GM12878 (cell line): ENCODE measurements at regions not wholly inside any gene's neighbourhood (a gene's known extent, or its start where the extent isn't known, plus 50 kb on each side); places are given as distances from the start of the nearest gene placed in this dataset.
A peak's percentile ranks its signal among the peaks of the same experiment; 100 is the strongest.

ENCODE experiments used
- ATAC-seq: fragments of 200-7000 bp; cut with Tn5 transposase; 3 replicates; pipeline ENCODE4 v1.9.1; 2020; ENCODE audit warnings: mild to moderate bottlenecking, moderate library complexity
- BruUV-seq: library from RNA; stranded (reverse); fragments of 400-500 nt; replicated peaks from 2 replicates; lab custom pipeline; 2021; lab: Mats Ljungman, UMichigan
- CTCF ChIA-PET: fragments of 300-600 bp; sonication (Branson Sonifier 250); formaldehyde crosslinking; extraction: SDS; loops from one replicate; lab custom pipeline; 2021; ENCODE audit warnings: inconsistent platforms; lab: Yijun Ruan, JAX
- POLR2A ChIA-PET: fragments of 350-600 bp; formaldehyde crosslinking; extraction: SDS; loops from one replicate; lab custom pipeline; 2021; ENCODE audit warnings: inconsistent platforms; lab: Charles Lee
- RAD21 ChIA-PET: fragments of 300-600 bp; sonication (Branson Sonifier 250); formaldehyde crosslinking; loops from one replicate; lab custom pipeline; 2023; ENCODE audit warnings: antibody characterized with exemption; ENCODE audit not compliant: unreplicated experiment; lab: Charles Lee
- SMC1A ChIA-PET: fragments of 300-600 bp; sonication (Branson Sonifier 250); formaldehyde crosslinking; loops from one replicate; lab custom pipeline; 2023; ENCODE audit not compliant: unreplicated experiment, uncharacterized antibody; lab: Charles Lee
- DNase-seq: peaks from one replicate; pipeline ENCODE4 v3.0.0-alpha.2; 2011; ENCODE audit warnings: low read depth, low spot score
- FAIRE-seq: peaks from 3 replicates; lab custom pipeline; 2011; peaks lifted over from hg19 to GRCh38; lab: Jason Lieb, UNC
- H2AFZ ChIP-seq: 2 replicates; pipeline ENCODE4 v1.6.0; 2011; ENCODE audit warnings: low read depth, low read length, control low read depth; ENCODE audit not compliant: control insufficient read depth
- H3K27ac ChIP-seq: 2 replicates; pipeline ENCODE4 v1.5.1; 2011; ENCODE audit warnings: control low read depth; ENCODE audit not compliant: control insufficient read depth, insufficient read depth
- H3K27me3 ChIP-seq, 2 experiments: replicated peaks in 1 of 2; 2 replicates each; pipeline versions ENCODE4 v1.6.0 to v1.6.1; 2011; ENCODE audit warnings: low read length in 1 of 2; ENCODE audit not compliant: control insufficient read depth in 2 of 2, insufficient read depth in 2 of 2
- H3K36me3 ChIP-seq, 2 experiments: 2 replicates each; pipeline ENCODE4 v1.5.1; 2011; ENCODE audit warnings: low read length in 1 of 2; ENCODE audit not compliant: control insufficient read depth in 2 of 2, insufficient read depth in 2 of 2
- H3K4me1 ChIP-seq: 2 replicates; pipeline ENCODE4 v1.6.1; 2011; ENCODE audit warnings: mild to moderate bottlenecking, low read length, moderate library complexity, mixed read lengths; ENCODE audit not compliant: control insufficient read depth, insufficient read depth
- H3K4me2 ChIP-seq: 2 replicates; pipeline ENCODE4 v1.6.0; 2011; ENCODE audit warnings: control low read depth; ENCODE audit not compliant: control insufficient read depth, insufficient read depth
- H3K4me3 ChIP-seq: fragments of 200-600 bp; sonication (generic); 2 replicates; pipeline ENCODE4 v1.5.1; 2016
- H3K79me2 ChIP-seq: 2 replicates; pipeline ENCODE4 v1.6.0; 2011; ENCODE audit warnings: low read length; ENCODE audit not compliant: control insufficient read depth, insufficient read depth
- H3K9ac ChIP-seq: 2 replicates; pipeline ENCODE4 v1.8.0; 2011; ENCODE audit warnings: low read length, control low read depth, mixed read lengths; ENCODE audit not compliant: control insufficient read depth, insufficient read depth
- H3K9me3 ChIP-seq: replicated peaks from 3 replicates; pipeline ENCODE4 v1.5.1; 2011; ENCODE audit warnings: mild to moderate bottlenecking, low read length; ENCODE audit not compliant: control insufficient read depth, insufficient read depth
- H4K20me1 ChIP-seq: 2 replicates; pipeline ENCODE4 v1.6.0; 2011; ENCODE audit not compliant: control insufficient read depth, insufficient read depth
- CBX3 ChIP-seq: fragments of 200-600 bp; sonication (generic); IDR thresholded peaks from 2 replicates; pipeline ENCODE4 v1.6.1; 2016; ENCODE audit warnings: low read depth, borderline replicate concordance
- EED ChIP-seq: sonication (generic); IDR thresholded peaks from 2 replicates; pipeline ENCODE4 v1.6.1; 2016; ENCODE audit warnings: antibody characterized with exemption, low read depth
- HDAC6 ChIP-seq: fragments of 200-600 bp; sonication (generic); IDR thresholded peaks from one replicate; pipeline ENCODE4 v1.8.0; 2017; ENCODE audit warnings: antibody characterized with exemption; ENCODE audit not compliant: unreplicated experiment
- POLR2A ChIP-seq: IDR thresholded peaks from 2 replicates; pipeline ENCODE4 v1.6.1; 2011; ENCODE audit warnings: low read depth, mild to moderate bottlenecking, low read length
- POU2F2 ChIP-seq: IDR thresholded peaks from 3 replicates; pipeline ENCODE4 v1.6.1; 2011; ENCODE audit warnings: low read depth, mild to moderate bottlenecking, low read length, borderline replicate concordance
- SIN3A ChIP-seq: IDR thresholded peaks from 2 replicates; pipeline ENCODE4 v1.6.1; 2012; ENCODE audit warnings: low read depth, low read length, improper control_type of control experiment
- SMARCA5 ChIP-seq: fragments of 450-650 bp; IDR thresholded peaks from 2 replicates; pipeline ENCODE4 v1.6.1; 2017; ENCODE audit warnings: mild to moderate bottlenecking
- SPI1 ChIP-seq: IDR thresholded peaks from 2 replicates; pipeline ENCODE4 v1.6.1; 2011; ENCODE audit warnings: low read depth, mild to moderate bottlenecking, low read length, moderate library complexity, borderline replicate concordance; ENCODE audit not compliant: insufficient read depth
- ZBTB33 ChIP-seq: fragments of 450-650 bp; IDR thresholded peaks from 2 replicates; pipeline ENCODE4 v1.6.1; 2017; ENCODE audit warnings: mild to moderate bottlenecking
- WGBS: methylation state at CpG from one replicate; pipeline ENCODE4 v1.1.6; 2016; ENCODE audit warnings: low lambda C conversion rate; ENCODE audit not compliant: insufficient replicate concordance, insufficient coverage; ENCODE audit errors: missing lambda C conversion rate; 5-methylcytosine and 5-hydroxymethylcytosine counted together
- in situ Hi-C: fragments of 300-500 bp; cut with MboI; formaldehyde crosslinking; loops from 9 replicates; pipeline ENCODE4 v1.14.3; 2018; ENCODE audit warnings: mixed read lengths
- intact Hi-C: fragments of 100-400 bp; cut with micrococcal nuclease; formaldehyde crosslinking; loops from one replicate; pipeline ENCODE4 v1.14.2; 2022; ENCODE audit not compliant: unreplicated experiment

GRCh38 chr6:13868236-13868635 lies 53.9 kb upstream of the MCUR1 start (continued):
- no peak for TF ChIP-seq POU2F2
- no peak for TF ChIP-seq HDAC6
- no peak for TF ChIP-seq CBX3

GRCh38 chr6:13866301-13866700 lies 51.9 kb upstream of the MCUR1 start:
- H3K9ac ChIP-seq, result no peak overlapping the region
- FAIRE-seq (no peak), DNase-seq (no peak), ATAC-seq (no peak)
- intact Hi-C loops (no loop called here), in situ Hi-C loops (no loop called here)
- CTCF ChIA-PET, result no interaction called here
- H3K79me2 ChIP-seq, result no peaks in the 10 kb centered on the region
- H3K4me3 ChIP-seq, result no peak overlapping the region
- no peak overlapping the region for H3K27ac ChIP-seq
- BruUV-seq, result no TSS peak
- no peak overlapping the region for H3K4me2 ChIP-seq
- no peaks in the 10 kb centered on the region for H3K4me1 ChIP-seq
- H3K36me3 ChIP-seq, result no peaks in the 10 kb centered on the region
- POLR2A ChIA-PET, result no interaction called here
- SMC1A ChIA-PET, result interaction anchor here (0.6 kb wide), 1 partner anchor 122 kb away, joined by 3 read pairs; no protein-coding TSS in a partner anchor
- TF ChIP-seq SIN3A (no peak), POLR2A (no peak)
- RAD21 ChIA-PET, result no interaction called here
- H3K27me3 ChIP-seq, result no peaks in the 10 kb centered on the region
- no peaks in the 10 kb centered on the region for H4K20me1 ChIP-seq
- WGBS, result 73% methylated on average over 3 of the region's 3 CpGs
- no peaks in the 10 kb centered on the region; the same call in 2 of the 3 replicates for H3K9me3 ChIP-seq
- H2AFZ ChIP-seq, result no peak overlapping the region

- BruUV-seq, result no TSS peak
- peak; percentile 18 for FAIRE-seq
Measured at GRCh38 chr6:13865141-13865540, 50.8 kb upstream of the MCUR1 start.

More at GRCh38 chr6:13865141-13865540, 50.8 kb upstream of the MCUR1 start:
- Histone ChIP-seq H3K36me3 (no peaks in the 10 kb centered on the region), H3K9ac (no peak overlapping the region), H3K4me1 (no peaks in the 10 kb centered on the region), H4K20me1 (no peaks in the 10 kb centered on the region), H3K4me3 (no peak overlapping the region), H3K27me3 (no peaks in the 10 kb centered on the region), H3K4me2 (no peak overlapping the region), H2AFZ (no peak overlapping the region), H3K79me2 (no peaks in the 10 kb centered on the region), H3K27ac (no peak overlapping the region), H3K9me3 (peaks cover 2% of the 10 kb centered on the region; the same call in 1 of the 3 replicates)
- SMC1A ChIA-PET, result no interaction called here
- intact Hi-C loops, result no loop called here
- WGBS, result 14% methylated on average over 2 of the region's 2 CpGs
- CTCF ChIA-PET, result no interaction called here
- in situ Hi-C loops, result no loop called here
- ATAC-seq (no peak), DNase-seq (no peak)
- RAD21 ChIA-PET, result no interaction called here
- POLR2A ChIA-PET, result no interaction called here
- TF ChIP-seq ZBTB33, result no peak
- peak; percentile 44; the same call in 1 of the 2 replicates for TF ChIP-seq EED
- peak; percentile 52; the same call in 1 of the 2 replicates for TF ChIP-seq SPI1
- no peak for TF ChIP-seq SMARCA5
